WI38 (cell line): ENCODE measurements at regions not wholly inside any gene's neighbourhood (a gene's known extent, or its start where the extent isn't known, plus 50 kb on each side); places are given as distances from the start of the nearest gene placed in this dataset.

Experiments used
- H3K4me3 ChIP-seq: 2 replicates; pipeline ENCODE4 v1.5.1; 2011; ENCODE audit warnings: low read depth, mild to moderate bottlenecking, control low read depth, low read length
- TF ChIP-seq, protein P1 (sequence below): IDR thresholded peaks from 2 replicates; pipeline ENCODE4 v1.5.1; 2012; ENCODE audit warnings: low read depth, mild to moderate bottlenecking, control low read depth, low read length

DNA sequence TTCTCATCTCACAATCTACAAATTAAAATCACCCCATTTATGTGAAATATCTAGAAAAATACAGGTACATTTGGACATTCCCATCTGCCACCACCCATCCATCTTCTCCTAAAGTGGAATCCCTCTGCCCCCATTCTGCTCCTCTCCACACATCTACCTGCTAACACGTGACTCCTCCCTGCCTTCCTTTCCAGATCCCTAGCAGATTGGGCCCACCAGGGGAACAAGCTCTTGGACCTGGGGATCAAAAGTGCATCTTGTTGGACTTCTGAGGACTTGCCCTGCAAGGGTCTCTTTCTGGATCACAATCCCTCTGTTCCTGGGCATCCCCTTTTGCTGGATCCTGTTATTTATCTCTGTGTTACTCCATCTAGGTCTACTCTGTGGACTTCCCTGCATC is 107.6 kb downstream of the ZNF280B start:
- H3K4me3 ChIP-seq: no peak overlapping the region
- TF ChIP-seq, protein P1, sequence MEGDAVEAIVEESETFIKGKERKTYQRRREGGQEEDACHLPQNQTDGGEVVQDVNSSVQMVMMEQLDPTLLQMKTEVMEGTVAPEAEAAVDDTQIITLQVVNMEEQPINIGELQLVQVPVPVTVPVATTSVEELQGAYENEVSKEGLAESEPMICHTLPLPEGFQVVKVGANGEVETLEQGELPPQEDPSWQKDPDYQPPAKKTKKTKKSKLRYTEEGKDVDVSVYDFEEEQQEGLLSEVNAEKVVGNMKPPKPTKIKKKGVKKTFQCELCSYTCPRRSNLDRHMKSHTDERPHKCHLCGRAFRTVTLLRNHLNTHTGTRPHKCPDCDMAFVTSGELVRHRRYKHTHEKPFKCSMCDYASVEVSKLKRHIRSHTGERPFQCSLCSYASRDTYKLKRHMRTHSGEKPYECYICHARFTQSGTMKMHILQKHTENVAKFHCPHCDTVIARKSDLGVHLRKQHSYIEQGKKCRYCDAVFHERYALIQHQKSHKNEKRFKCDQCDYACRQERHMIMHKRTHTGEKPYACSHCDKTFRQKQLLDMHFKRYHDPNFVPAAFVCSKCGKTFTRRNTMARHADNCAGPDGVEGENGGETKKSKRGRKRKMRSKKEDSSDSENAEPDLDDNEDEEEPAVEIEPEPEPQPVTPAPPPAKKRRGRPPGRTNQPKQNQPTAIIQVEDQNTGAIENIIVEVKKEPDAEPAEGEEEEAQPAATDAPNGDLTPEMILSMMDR: no peak

DNA sequence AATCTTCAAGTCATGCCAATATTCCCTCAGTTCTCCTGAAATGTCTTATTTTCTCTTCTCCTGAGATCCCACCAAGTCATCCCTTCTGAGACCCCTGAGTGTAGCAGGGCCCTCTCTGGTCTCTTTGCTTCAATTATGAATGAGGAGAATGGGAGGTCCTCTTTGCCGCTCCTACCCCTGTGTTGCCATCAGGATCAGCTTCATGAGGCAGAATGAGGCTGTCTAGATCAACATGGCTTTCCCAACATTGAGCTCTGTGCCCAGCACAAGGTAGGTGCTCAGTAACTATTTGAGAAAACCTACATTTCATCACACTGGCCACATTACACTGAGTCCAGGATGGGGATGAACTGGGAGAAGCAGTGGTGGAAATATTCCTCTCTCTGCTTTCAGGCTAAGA is 107.2 kb downstream of the ZNF280B start:
- TF ChIP-seq, protein P1: no peak

DNA sequence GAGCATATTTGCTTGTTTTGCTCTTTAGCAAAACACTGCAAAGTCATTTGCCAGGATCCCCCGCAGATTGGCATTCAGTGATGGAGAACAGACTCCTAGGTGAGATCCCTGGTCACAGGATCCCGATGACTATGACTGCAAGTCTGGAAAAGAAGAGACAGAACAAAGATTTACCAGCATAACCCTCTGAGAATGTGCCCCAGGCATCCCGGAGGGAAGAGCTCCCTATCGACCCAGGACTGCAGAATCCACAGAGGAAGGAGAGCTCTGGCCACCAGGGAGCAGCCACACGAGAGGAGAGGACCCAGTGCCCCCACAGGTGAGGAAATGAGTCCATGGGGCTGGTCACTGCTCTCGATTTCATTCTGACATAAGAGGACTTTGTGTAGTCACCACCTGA is 105.2 kb downstream of the ZNF280B start:
- TF ChIP-seq, protein P1: no peak
- no peak overlapping the region for H3K4me3 ChIP-seq

More for the DNA sequence above, 107.2 kb downstream of the ZNF280B start:
- no peak overlapping the region for H3K4me3 ChIP-seq

DNA sequence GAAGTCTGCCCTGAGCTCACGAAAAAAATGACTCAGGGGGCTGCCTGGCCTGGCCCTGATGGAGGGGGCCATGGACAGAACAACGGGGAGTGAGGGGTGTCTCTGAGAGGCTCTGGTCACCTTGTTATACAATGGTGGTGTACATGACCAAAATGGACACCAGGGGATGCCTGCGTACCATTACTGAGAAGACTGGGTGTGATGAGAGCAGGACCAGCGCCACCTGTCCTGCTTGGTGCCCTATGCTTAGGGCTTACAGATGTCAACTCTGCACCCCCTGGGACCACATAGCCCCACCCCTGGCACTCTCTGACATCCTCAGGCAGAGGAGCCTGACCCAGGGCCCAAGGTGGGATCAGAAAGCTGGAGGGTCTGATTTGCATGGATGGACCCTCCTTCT is 104.8 kb downstream of the ZNF280B start:
- H3K4me3 ChIP-seq: no peak overlapping the region
- TF ChIP-seq, protein P1: no peak

DNA sequence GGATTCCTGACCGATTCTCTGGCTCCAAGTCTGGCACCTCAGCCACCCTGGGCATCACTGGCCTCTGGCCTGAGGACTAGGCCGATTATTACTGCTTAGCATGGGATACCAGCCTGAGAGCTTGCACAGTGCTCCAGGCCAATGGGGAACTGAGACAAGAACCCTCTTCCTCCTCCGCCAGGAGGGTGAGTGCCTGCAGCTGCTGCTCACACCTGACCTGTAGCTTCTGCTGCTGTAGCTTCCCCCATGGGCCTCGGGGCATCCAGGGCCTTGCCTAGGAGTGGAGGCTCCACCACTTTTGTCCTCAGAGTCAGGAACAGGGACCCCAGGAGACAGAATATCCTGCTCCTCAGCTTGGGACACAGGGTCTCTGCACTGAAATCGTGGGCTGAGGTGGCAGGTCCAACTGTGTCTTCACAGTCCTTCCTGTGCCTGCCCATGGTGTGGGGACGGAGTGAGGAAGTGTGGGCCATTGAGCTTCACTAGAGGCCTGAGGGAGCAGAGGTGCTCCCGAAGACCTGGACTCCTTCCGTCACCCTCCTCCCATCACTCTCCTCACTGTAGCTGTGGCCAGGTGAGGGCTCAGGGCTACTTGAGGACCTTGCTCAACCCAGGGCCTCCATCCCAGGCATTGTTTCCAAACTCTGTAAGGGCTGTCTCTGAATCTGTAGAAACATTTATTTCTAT is 103.8 kb downstream of the ZNF280B start:
- TF ChIP-seq, protein P1: no peak
- H3K4me3 ChIP-seq: no peak overlapping the region

DNA sequence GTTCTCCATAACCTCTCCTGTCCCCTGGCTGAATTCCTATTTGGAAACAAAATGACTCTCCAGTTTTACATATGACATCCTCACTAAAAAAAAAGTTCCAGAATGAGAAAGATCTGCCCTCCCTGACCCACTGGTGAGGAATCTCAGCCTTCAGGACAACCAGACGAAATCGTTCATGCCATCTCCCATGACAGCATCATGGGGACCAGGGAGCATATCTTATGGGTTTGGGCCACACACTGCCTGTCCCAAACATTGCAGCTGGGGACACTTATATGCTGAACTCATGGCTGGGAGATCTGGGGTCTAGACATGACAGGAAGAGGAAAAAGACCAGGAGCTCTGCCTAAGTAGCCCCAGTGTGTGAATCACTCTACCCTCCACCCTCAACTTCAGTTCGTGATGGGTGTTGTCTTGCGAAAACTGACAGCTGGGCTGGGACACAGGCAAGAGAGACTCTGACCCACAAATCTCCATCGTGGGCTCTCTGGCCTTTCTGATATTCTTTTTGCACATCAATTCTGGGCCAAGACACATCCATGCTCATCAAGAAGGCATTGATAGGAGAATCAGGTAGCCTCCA is 102.0 kb downstream of the ZNF280B start:
- H3K4me3 ChIP-seq: no peak overlapping the region
- TF ChIP-seq, protein P1: no peak

DNA sequence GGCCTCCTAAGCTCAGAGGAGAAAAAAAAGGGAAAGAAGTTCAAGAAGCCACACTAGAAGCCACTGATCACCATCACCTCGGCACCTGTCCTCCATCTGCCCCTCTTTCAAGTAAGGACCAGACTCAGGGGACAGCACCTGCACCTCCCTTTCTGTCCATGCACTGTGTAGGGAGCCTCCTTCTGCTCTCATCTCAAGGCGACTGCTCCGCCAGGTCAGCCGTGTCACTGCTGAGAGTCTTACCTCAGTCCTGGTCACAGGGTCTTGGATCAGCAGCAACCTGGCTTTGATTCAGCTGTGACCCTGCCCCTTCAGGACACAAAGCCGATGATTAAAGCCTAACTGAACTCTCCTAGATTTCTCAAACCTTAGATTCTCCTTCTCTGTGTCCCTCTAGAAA is 101.5 kb downstream of the ZNF280B start:
- TF ChIP-seq, protein P1: no peak
- H3K4me3 ChIP-seq: no peak overlapping the region
